ENCODE measurements at regions not wholly inside any gene's neighbourhood (a gene's known extent, or its start where the extent isn't known, plus 50 kb on each side); places are given as distances from the start of the nearest gene placed in this dataset.

- in situ Hi-C loops (cut with HindIII; ENCODE audit: low pct_unique_long_range_greater_than_20kb, low sequenced_read_pairs) = no loop called here
- DNase-seq (ENCODE audit: low read depth, low spot score) = no peak
Measured at GRCh38 chr2:54386585-54386984, 69.5 kb upstream of the SPTBN1 start.

GRCh38 chr2:54387059-54387991, 68.8 kb upstream of the SPTBN1 start:
- peak; percentile 45 for DNase-seq (ENCODE audit: low read depth, low spot score)
- in situ Hi-C loops (cut with HindIII; ENCODE audit: low pct_unique_long_range_greater_than_20kb, low sequenced_read_pairs) = no loop called here

- no peak for DNase-seq (ENCODE audit: low read depth, low spot score)
- in situ Hi-C loops (cut with HindIII; ENCODE audit: low pct_unique_long_range_greater_than_20kb, low sequenced_read_pairs) = no loop called here
Measured at GRCh38 chr2:54388076-54388475, 68.1 kb upstream of the SPTBN1 start.

- in situ Hi-C loops (cut with HindIII; ENCODE audit: low pct_unique_long_range_greater_than_20kb, low sequenced_read_pairs) = no loop called here
- no peak for DNase-seq (ENCODE audit: low read depth, low spot score)
Measured at GRCh38 chr2:54392555-54393324, 63.4 kb upstream of the SPTBN1 start.

- in situ Hi-C loops (cut with HindIII; ENCODE audit: low pct_unique_long_range_greater_than_20kb, low sequenced_read_pairs) = no loop called here
- DNase-seq (ENCODE audit: low read depth, low spot score) = no peak
Measured at GRCh38 chr2:54394392-54394791, 61.7 kb upstream of the SPTBN1 start.

GRCh38 chr2:54396107-54396506, 60.0 kb upstream of the SPTBN1 start:
- in situ Hi-C loops (cut with HindIII; ENCODE audit: low pct_unique_long_range_greater_than_20kb, low sequenced_read_pairs) = no loop called here
- no peak for DNase-seq (ENCODE audit: low read depth, low spot score)

GRCh38 chr2:54396798-54397197, 59.3 kb upstream of the SPTBN1 start:
- DNase-seq (ENCODE audit: low read depth, low spot score) = no peak
- in situ Hi-C loops (cut with HindIII; ENCODE audit: low pct_unique_long_range_greater_than_20kb, low sequenced_read_pairs) = no loop called here

- in situ Hi-C loops (cut with HindIII; ENCODE audit: low pct_unique_long_range_greater_than_20kb, low sequenced_read_pairs) = no loop called here
- DNase-seq (ENCODE audit: low read depth, low spot score) = no peak
Measured at GRCh38 chr2:54397426-54397825, 58.7 kb upstream of the SPTBN1 start.

GRCh38 chr2:54401554-54401953, 54.6 kb upstream of the SPTBN1 start:
- DNase-seq (ENCODE audit: low read depth, low spot score) = no peak
- in situ Hi-C loops (cut with HindIII; ENCODE audit: low pct_unique_long_range_greater_than_20kb, low sequenced_read_pairs) = no loop called here

GRCh38 chr2:54402350-54402749, 53.8 kb upstream of the SPTBN1 start:
- DNase-seq (ENCODE audit: low read depth, low spot score) = peak; percentile 38
- in situ Hi-C loops (cut with HindIII; ENCODE audit: low pct_unique_long_range_greater_than_20kb, low sequenced_read_pairs) = no loop called here

GRCh38 chr2:54403512-54404238, 52.5 kb upstream of the SPTBN1 start:
- in situ Hi-C loops (cut with HindIII; ENCODE audit: low pct_unique_long_range_greater_than_20kb, low sequenced_read_pairs) = no loop called here
- DNase-seq (ENCODE audit: low read depth, low spot score) = peak; percentile 60

GRCh38 chr2:54404270-54404669, 51.9 kb upstream of the SPTBN1 start:
- in situ Hi-C loops (cut with HindIII; ENCODE audit: low pct_unique_long_range_greater_than_20kb, low sequenced_read_pairs) = no loop called here
- DNase-seq (ENCODE audit: low read depth, low spot score) = peak; percentile 50

GRCh38 chr2:54406031-54406430, 50.1 kb upstream of the SPTBN1 start:
- in situ Hi-C loops (cut with HindIII; ENCODE audit: low pct_unique_long_range_greater_than_20kb, low sequenced_read_pairs) = no loop called here

More at GRCh38 chr2:54406031-54406430, 50.1 kb upstream of the SPTBN1 start:
- DNase-seq (ENCODE audit: low read depth, low spot score) = no peak
